Ascending aorta (tissue), 2 donors: ENCODE measurements at regions not wholly inside any gene's neighbourhood (a gene's known extent, or its start where the extent isn't known, plus 50 kb on each side); places are given as distances from the start of the nearest gene placed in this dataset.

Source experiments
- DNase-seq, 2 donors: peaks; one replicate each; pipeline ENCODE4 v3.0.0-alpha.2; 2019; ENCODE audit warnings: low spot score in 2 of 2
- H3K27ac ChIP-seq, 2 donors: fragments of 200-600 bp; sonication (generic); one replicate each; pipeline ENCODE4 v1.5.1; 2016 to 2017; ENCODE audit warnings: mild to moderate bottlenecking in 1 of 2
- H3K27me3 ChIP-seq: fragments of 200-600 bp; sonication (generic); one replicate; pipeline ENCODE4 v1.5.1; 2017
- H3K36me3 ChIP-seq, 2 donors: fragments of 200-600 bp; sonication (generic); one replicate each; pipeline ENCODE4 v1.5.1; 2016
- H3K4me1 ChIP-seq, 2 donors: fragments of 200-600 bp; sonication (generic); one replicate each; pipeline ENCODE4 v1.5.1; 2016 to 2017; ENCODE audit warnings: mild to moderate bottlenecking in 1 of 2
- H3K4me3 ChIP-seq, 2 donors: fragments of 200-600 bp; sonication (generic); one replicate each; pipeline ENCODE4 v1.5.1; 2016 to 2017; ENCODE audit warnings: mild to moderate bottlenecking in 1 of 2
- H3K9me3 ChIP-seq, 2 donors: fragments of 200-600 bp; sonication (generic); one replicate each; pipeline ENCODE4 v1.5.1; 2016
- CTCF ChIP-seq, 3 experiments: fragments of 200-600 bp in 2 of 3; fragments of 450-650 bp in 1 of 3; sonication (generic) in 2 of 3; IDR thresholded peaks; one replicate each; pipeline ENCODE4 v1.5.1; 2016 to 2019; ENCODE audit warnings: antibody characterized with exemption in 3 of 3, mild to moderate bottlenecking in 1 of 3, moderate library complexity in 1 of 3
- intact Hi-C: fragments of 100-400 bp; cut with DNase I; formaldehyde crosslinking; loops from one replicate; pipeline ENCODE4 v1.15.1; 2023

- H3K27me3 ChIP-seq = no peaks in the 10 kb centered on the region
- TF ChIP-seq CTCF (IDR thresholded peaks at IDR 0.05) = no peak
- intact Hi-C loops = no loop called here
- no peak for DNase-seq
- H3K27ac ChIP-seq = no peak overlapping the region
- no peaks in the 10 kb centered on the region for H3K36me3 ChIP-seq
- no peaks in the 10 kb centered on the region for H3K9me3 ChIP-seq
- no peaks in the 10 kb centered on the region for H3K4me1 ChIP-seq
- H3K4me3 ChIP-seq = no peak overlapping the region
Observed at GRCh38 chr12:42707312-42708226, 118.0 kb upstream of the PRICKLE1 start.

GRCh38 chr12:42706321-42706720, 116.8 kb upstream of the PRICKLE1 start:
- Histone ChIP-seq H3K4me1 (no peaks in the 10 kb centered on the region), H3K4me3 (no peak overlapping the region), H3K27ac (no peak overlapping the region), H3K36me3 (no peaks in the 10 kb centered on the region), H3K9me3 (no peaks in the 10 kb centered on the region), H3K27me3 (no peaks in the 10 kb centered on the region)
- intact Hi-C loops = no loop called here
- no peak for DNase-seq
- no peak for TF ChIP-seq CTCF (IDR thresholded peaks at IDR 0.05)

- H3K27me3 ChIP-seq = no peaks in the 10 kb centered on the region
- no peaks in the 10 kb centered on the region for H3K4me1 ChIP-seq
- no peaks in the 10 kb centered on the region for H3K36me3 ChIP-seq
- intact Hi-C loops = no loop called here
- peak in 1 of 2 donors; percentile 72 for DNase-seq
- no peak for TF ChIP-seq CTCF (IDR thresholded peaks at IDR 0.05)
- H3K4me3 ChIP-seq = no peak overlapping the region
- H3K9me3 ChIP-seq = no peaks in the 10 kb centered on the region
- no peak overlapping the region for H3K27ac ChIP-seq
Observed at GRCh38 chr12:42705863-42706262, 116.3 kb upstream of the PRICKLE1 start.

GRCh38 chr12:42704810-42705401, 115.4 kb upstream of the PRICKLE1 start:
- Histone ChIP-seq H3K36me3 (no peaks in the 10 kb centered on the region), H3K27ac (no peak overlapping the region), H3K27me3 (no peaks in the 10 kb centered on the region), H3K4me3 (no peak overlapping the region), H3K4me1 (no peaks in the 10 kb centered on the region), H3K9me3 (no peaks in the 10 kb centered on the region)
- intact Hi-C loops = no loop called here
- no peak for TF ChIP-seq CTCF (IDR thresholded peaks at IDR 0.05)
- no peak for DNase-seq

GRCh38 chr12:42704340-42704739, 114.8 kb upstream of the PRICKLE1 start:
- DNase-seq = no peak
- no peaks in the 10 kb centered on the region for H3K4me1 ChIP-seq
- no peak for TF ChIP-seq CTCF (IDR thresholded peaks at IDR 0.05)
- no peaks in the 10 kb centered on the region for H3K36me3 ChIP-seq
- intact Hi-C loops = no loop called here
- no peaks in the 10 kb centered on the region for H3K27me3 ChIP-seq
- H3K9me3 ChIP-seq = no peaks in the 10 kb centered on the region
- H3K4me3 ChIP-seq = no peak overlapping the region
- H3K27ac ChIP-seq = no peak overlapping the region
